GM19025 (cell line): ENCODE measurements at regions not wholly inside any gene's neighbourhood (a gene's known extent, or its start where the extent isn't known, plus 50 kb on each side); places are given as distances from the start of the nearest gene placed in this dataset.

ENCODE experiments used
- ATAC-seq: cut with Tn5 transposase; IDR thresholded peaks from one replicate; pipeline ENCODE4 v1.9.1; 2021; ENCODE audit warnings: mild to moderate bottlenecking, low read depth, moderate library complexity; ENCODE audit not compliant: unreplicated experiment

DNA sequence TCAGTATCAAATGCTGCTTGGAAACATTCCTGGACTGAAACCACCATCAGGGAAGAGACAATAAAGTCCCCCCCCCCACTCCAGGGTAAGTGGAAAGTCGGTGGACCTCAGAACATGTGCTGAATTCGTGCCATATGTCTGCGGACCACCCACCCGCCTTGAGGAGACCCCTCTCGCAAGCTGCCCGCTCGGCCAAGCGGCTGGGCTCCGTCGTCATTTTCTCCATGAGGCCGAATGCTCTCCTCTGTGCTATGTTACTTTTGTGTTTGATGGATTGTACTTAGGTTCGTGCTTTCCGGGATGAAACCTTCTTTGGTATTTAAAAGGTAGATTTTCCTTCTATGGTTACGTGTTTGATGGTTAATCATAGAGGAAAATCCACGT lies 136.2 kb upstream of the RTL1 start:
- ATAC-seq = no peak

DNA sequence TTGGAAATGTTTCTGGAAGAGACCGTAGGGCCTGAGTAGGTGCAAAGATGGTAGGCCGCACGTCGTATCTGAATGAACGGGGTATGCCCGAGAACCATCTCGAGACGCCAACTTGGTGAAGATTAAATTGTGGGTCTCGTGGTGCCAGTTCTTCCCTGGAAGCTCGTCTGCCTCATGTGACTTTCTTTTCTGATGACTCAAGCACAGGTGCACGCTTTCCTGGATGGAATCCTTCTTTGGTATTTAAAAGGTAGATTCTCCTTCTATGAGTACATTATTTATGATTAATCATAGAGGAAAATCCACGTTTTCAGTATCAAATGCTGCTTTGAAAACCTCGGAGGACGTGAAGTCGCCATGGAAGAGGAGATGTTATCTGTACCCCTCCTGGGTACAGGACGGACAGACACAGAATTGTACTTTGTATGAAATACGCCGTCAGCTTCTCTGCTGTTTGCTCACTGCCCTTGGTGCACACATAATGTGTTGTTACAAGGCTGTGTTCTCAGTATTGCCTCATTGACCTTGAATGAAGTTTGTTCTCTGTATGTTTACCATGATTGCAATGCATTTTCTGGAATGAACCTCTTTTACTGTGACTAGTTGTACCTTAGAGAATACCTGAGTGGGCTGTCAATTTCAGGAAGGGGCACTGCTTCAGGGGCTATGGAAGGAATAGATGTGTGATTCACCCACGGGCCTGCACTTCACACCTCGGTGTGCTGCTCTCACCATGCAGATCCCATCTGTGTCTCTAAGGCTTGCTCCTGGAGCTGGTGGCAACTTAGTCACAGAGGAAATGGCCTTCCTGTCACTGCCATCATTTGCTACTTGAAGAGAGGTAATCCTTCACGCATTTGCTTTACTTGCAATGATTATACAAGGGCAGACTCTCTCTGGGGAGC lies 137.3 kb upstream of the RTL1 start:
- no peak for ATAC-seq

DNA sequence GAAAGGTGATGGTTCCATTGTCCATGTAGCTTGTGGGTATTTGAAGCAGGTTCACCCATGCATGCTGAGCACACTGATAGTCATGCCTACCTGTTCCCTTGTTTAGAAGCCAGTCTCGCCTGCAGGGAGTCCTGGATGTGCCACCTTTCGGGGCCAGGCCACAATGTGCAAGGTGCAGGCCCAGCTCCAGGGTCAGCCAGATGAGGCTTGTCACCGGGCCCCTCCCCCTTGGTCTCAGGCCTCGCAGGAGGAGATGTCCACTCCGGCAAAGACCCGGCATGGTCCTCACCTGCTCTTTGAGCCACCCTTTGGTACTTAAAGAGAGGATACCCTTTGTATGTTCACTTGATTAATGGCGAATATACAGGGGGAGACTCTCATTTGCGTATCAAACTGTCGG lies 140.4 kb upstream of the RTL1 start:
- ATAC-seq = no peak

DNA sequence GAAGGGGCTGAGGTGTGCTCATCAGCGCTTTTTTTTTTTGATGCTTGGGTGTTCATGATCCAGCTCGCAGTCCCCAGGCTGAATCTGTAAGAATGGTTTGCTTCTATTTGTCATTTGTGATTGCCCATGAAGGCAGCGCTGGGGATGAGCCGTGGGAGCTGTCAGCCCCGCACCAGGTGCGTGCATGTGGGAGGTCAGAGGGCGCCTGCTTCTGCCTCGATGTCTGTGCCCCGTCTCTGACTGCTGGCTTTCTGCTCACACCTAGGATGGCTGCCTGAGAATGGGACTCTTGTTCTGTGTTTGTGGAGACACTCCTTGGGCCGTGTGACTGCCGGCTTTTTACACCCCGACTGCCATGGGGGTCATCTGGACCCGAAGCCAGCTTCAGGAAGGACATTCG lies 141.2 kb upstream of the RTL1 start:
- no peak for ATAC-seq

DNA sequence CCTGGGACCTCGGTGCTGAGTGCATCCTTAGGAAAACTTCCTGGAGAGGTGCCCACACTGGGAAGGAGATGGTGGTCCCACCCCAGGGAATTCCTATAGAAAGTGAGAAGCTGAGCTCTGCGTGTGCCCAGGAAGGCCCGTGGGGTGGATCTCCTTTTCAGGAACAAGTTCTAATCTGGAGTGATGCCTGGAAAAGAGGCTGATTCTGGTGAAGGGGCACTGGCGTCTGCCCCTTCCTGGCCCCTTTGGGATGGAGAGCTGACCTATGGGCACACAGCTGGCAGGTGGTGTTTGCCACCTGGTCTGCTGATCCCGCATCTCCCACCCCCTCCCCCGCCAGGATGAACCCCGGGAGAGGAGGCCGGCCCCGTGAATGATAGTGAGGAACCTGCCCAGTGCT lies 142.0 kb upstream of the RTL1 start:
- ATAC-seq = no peak

DNA sequence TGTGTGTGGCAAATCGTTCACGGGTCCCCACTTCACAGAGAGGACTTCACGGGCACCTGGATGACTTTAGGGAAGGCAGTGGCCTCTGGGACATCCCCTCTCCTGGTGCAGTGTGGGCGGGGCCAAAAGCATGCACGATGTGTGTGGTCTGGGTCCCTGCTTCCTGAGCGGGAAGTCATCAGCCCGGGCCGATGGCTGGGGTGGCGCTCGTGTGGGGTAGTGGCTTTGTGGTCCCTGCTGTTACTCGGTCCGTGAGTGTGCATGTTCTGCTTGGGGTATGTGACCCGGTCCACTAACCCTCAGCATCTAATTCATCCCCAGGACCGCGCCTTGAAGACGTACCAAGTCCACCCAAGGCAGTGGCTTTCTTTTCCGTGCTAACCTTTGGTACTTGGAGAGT lies 142.5 kb upstream of the RTL1 start:
- ATAC-seq = no peak

DNA sequence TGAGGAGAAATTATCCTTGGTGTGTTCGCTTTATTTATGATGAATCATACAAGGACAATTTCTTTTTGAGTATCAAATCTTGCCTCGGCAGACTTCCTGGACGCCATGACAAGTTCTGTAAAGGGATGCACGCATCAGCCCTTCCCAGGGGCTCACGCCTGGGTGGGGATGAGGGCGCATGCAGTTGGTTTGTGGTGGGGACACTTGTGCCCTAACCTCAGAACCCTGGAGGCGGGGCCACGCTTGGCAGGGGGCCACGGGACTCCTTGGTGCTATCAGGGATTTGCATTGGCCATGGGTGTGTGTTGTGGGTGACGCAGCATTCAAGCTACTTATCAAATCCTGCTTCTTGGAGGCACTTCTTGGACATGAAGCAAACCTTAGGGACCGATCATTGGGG lies 143.8 kb upstream of the RTL1 start:
- ATAC-seq = no peak

DNA sequence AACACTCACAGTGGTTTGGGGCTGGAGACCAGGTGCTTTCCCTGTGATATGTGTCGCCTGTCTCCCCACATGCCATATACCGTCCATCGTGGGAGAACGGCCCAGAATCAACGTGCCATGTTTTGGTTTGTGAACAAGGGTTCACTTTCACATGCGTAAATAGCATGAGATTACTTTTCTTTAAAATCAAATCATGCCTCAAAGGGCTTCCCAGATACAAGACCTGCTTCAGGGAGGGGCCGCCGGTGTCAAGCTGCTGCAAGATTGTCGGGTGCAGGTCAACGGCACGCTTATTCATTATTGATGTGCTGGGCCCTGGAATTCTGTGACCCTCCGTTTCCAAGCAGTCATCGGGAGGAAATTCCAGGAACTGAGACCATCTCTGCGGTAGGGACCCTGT lies 145.2 kb upstream of the RTL1 start:
- ATAC-seq = no peak

DNA sequence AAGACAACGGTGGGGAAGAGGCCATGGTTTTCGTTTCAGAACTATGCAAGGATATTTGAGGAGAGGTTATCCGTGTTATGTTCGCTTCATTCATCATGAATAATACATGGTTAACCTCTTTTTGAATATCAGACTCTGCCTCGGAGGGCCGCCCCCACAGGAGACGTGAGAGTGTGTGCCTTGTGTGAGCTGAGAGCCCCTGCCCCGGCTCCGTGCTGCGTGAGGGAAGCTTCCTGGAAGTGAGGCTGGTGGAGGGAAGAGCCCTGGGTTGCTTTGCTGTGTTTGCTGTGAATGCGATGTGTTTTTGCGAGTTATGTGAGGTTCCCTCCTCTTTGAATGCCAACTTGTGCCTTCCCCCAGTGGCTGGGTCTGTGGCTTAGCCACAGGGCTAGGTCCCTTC lies 146.0 kb upstream of the RTL1 start:
- no peak for ATAC-seq

DNA sequence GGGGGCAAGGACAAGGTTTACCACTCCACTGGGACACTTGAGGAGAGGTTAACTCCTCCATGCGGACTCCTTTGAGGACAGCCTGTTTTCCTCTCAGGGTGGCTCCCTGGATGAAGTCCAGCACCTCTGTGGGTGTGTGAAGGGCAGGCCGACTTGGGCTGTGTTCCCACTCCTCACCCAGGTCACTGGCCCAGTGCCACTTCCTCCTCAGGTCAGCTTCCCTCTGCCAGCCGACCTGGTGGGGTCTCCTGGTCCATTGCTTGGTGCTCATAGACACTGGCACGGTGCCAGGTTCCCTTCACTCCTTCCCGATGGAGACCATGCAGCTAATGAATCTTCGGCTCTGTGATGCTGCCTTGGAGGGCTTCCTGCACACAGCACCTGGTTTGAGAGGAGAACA lies 146.4 kb upstream of the RTL1 start:
- no peak for ATAC-seq

DNA sequence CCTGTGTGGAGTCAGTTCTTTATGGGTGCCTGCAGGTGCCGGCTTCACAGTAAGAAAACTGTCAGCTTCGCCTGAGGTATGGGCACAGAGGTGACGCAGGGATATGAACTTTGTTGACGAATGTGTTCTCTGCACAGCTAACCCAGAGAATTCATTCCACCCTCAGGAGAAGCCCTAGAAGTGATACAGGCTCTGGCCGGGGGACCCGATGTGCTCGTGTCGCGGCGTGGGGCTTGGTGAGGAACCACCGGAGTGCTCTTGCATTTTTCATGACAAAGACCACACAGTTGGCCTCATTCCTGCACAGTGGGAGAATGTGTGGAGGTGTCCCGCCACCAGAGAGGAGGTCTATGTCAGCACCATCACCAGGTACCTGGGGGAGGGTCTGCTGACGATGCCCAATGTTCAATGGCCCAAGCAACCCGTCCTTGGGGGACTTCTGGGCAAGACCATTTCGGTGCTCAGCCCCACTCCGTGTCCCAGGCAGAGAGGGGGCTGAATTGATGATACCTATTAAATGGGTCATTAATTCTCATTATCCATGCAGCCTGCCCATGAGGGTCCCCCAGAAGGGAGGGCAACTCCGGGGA lies 147.5 kb upstream of the RTL1 start:
- no peak for ATAC-seq

DNA sequence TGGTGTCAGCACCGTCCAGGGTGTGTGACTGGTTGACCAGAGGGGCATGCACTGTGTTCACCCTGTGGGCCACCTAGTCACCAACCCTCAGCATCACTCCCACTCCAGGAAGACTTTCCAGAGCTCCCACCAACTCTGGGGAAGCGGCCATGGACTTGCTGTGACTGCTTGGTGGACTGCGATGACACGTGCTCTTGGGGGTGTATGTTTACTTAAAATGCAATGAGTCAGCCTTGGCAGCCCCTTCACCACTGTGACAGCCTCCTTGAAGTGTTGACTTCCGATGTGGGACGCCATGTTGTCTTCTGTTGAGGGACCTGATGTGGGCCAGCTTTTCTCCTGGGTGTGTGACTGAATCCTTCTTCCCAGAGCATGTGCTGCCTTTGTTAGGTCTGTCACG lies 151.1 kb upstream of the RTL1 start:
- no peak for ATAC-seq

DNA sequence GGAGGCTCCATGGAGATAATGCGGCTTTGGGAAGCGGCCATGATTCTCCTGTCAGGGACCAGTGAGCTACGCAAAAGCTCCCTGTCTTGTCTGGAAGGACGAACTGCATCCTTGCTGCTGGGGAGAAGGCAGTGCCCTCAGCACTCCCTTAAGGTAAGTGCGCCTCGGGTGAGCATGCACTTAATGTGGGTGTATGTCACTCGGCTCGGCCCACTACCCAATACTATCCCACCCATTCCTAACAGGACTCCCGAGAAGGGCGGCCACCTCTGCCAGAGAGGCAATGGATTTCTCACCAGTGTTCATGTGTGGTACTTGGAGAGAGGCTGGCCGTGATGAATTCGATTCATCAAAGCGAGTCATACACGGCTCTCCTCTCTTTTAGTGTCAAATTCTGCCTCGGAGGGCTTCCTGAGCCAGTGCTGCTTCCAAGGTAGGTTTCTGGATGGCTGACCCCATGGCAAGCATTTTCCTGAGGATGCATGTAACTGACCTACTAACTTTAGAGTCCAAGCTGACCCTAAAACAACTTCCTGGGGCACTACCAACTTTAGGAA lies 151.7 kb upstream of the RTL1 start:
- ATAC-seq = no peak

DNA sequence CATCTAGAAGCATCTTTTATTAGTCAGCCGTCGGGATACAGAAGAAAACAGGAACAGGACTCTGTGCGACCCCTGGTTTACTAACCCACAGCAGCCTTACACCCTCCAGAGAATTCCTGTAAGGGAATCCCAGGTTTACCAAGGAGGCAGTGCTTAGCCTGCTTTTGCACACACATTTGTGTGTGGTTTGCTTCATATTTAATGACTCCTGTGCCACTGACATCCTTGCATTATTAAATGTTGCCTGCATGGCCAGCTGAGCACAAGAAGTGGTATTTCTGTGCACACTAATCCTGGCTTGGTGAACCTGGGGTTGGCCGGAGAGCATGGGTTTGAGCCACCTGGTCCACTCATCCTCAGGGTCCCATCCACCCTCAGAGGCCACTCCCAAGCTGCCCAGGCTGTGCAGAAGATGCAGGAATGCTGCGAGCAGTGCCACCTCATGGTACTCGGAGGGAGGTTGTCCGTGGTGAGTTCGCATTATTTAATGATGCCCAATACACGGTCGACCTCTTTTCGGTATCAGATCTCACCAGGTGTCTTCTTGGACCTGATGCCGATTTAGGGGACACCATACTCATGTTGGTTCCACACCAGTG lies 152.4 kb upstream of the RTL1 start:
- ATAC-seq = no peak

DNA sequence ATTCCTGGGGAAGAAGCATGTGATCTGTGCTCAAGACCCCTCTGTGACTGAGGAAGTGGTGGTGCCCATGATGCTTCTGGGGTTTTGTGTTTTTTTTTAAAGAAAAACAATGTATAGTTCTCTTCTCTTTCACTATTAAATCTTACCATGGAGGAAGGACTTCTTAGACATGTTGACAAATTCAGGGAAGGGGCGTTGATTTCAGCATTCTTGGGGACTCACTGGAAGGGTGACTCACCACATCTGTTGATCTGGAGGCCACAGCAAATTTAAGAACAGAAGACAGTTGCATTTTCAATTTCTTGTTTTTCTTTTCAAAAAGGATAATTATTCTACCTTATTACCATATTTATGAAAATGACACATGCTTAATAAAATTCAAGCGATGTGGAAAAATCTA lies 152.9 kb upstream of the RTL1 start:
- ATAC-seq = no peak

DNA sequence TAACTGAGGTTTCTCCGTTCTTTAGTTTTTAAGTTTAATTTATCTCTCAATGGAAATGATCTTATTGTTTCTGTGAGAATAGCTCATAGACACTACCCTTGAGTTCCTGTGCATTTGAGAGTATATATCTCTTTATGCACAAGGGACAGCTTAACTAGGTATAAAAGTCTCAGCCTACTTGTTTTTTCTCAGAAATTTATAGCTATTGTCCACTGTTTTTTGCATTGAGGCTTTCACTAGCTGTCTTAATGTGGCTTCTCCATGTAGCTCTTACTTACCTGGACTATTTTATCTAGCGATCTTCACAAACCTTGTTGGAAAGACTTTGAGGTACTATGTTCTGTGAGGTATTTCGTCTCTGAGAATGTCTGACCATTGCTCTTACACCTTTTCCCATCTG lies 153.9 kb upstream of the RTL1 start:
- no peak for ATAC-seq

DNA sequence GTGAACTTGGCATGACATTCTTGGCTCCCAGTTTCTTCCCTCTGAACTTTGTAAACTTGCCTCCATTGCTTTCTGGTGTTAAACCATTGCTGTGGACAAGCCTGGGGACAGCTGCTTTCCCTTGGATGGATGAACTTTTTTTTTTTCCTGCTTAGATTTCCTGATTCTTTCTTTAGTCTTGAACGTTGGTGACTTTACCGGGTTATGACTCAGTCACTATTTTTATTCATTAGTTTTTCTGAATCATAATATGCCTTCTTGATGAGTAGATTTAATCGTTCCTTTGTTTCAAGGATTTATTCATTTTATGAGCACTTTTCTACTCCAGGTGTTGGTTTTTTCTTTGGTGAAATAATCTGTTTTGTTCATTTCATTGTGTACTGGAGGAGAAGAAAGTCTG lies 155.0 kb upstream of the RTL1 start:
- ATAC-seq = no peak

DNA sequence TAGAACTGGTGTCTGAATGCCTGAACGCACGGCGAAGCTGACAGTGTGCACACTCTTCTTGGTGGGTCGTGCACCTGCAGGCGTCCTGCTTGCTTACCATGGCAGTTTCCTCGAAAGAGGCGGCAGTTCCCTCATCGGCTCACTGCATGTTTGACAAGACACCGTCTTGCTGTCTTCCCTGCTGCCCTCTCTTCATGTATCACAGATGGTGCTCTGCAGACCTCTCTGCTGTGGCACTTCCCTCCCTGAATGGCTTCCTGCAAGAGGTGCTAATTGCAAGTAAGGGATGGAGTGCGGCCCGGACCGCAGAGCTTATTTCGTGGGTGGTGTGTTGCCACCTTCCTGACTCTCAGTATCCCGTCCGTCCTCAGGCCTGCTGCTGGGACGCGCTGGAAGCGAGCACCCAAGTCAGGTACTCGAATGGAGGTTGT lies 156.7 kb upstream of the RTL1 start:
- no peak for ATAC-seq

DNA sequence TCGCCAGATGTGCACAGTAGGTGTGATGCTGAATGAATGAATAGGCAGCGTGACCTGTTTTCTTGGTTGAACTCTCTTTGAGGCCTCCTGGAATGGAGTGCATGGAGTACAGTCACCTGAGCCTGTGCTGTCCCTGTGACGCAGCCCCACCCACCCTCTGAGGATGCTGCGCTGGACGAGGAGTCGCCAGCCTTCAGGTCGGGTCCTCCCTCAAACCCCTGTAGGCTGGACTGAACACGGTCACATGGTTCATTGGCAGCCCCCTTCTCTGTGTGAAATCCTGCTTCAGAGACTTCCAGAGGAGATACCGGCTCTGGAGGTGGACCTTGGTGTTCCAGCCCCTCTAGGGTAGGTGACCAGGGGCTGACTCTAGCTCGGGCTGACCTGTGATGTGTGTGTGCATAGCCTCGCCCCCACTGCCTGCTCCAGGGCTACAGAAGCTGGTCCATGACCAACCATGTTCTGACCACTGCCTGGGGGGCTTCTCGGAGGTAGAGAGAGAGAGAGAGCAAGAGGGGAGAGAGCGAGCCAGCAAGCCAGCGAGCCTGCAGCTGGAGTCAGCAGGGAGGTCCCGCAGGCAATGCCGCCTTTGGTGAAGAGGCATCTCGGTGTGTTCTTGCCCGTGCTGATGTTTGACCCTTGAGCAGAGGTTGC lies 158.0 kb upstream of the RTL1 start:
- no peak for ATAC-seq

DNA sequence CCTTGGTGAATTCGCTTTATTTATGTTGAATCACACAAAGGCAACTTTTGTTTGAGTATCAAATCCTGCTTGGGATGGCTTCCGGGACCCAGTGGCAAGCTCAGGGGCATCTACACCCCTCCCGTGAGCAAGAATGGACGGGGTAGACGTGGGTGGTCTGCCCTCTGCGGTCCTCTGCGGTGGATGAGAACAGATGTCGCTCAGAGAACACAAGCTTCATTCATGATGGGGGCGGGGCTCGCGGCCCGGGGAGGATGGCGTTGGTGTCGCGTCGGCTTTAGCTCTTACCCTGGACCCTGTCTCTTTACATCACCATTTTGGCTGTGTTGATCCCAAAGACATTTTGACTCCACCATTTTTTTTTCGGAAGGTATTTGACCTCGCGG lies 158.5 kb upstream of the RTL1 start:
- no peak for ATAC-seq

DNA sequence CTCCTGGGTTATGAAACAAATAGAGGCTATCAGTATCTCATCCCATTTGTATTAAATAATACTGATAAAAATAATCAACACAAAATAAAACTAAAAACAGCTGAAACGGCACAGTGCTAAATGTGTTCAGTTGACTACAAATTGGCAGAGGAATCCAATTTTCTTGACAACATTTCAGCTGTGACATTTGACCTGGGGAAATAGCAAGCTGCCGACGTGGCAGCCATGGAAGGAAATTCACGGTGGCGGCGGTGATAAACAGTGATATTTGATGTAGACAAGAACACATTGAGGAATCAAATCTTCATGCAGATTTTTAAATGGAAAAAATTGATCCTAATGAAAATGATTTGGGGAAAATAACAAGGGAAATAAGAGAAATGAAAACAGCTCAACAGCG lies 159.1 kb upstream of the RTL1 start:
- ATAC-seq = no peak
